OCI-LY3 (cell line): ENCODE measurements at regions not wholly inside any gene's neighbourhood (a gene's known extent, or its start where the extent isn't known, plus 50 kb on each side); places are given as distances from the start of the nearest gene placed in this dataset.
"Not testable (repeated sequence)": the region's sequence is repeated elsewhere in the genome, so short reads cannot be mapped to it uniquely, and the experiment has no call there.

Experiments used
- H2AFZ ChIP-seq: fragments of 200-600, 300-600 bp; shearing (Covaris generic); 2 replicates; pipeline ENCODE4 v1.6.0; 2014; ENCODE audit warnings: antibody characterized with exemption, low read depth, low read length
- H3K27ac ChIP-seq: fragments of 200-600, 300-600 bp; sonication (generic); 2 replicates; pipeline ENCODE4 v1.5.1; 2014; ENCODE audit warnings: mild to moderate bottlenecking, low read length, moderate library complexity, mixed read lengths
- H3K27me3 ChIP-seq: fragments of 200-600, 300-600 bp; sonication (generic); 2 replicates; pipeline ENCODE4 v1.6.1; 2014; ENCODE audit warnings: low read depth, low read length, mixed read lengths
- H3K36me3 ChIP-seq: fragments of 200-600, 300-600 bp; sonication (generic); replicated peaks from 2 replicates; pipeline ENCODE3; 2014; ENCODE audit warnings: low read depth, low read length, mixed read lengths
- H3K4me1 ChIP-seq: fragments of 300-600, 200-600 bp; sonication (generic); 2 replicates; pipeline ENCODE4 v1.6.1; 2014; ENCODE audit warnings: low read length, mixed read lengths
- H3K4me2 ChIP-seq: fragments of 200-600, 300-600 bp; sonication (generic); 2 replicates; pipeline ENCODE4 v1.6.1; 2014; ENCODE audit warnings: low read length, mixed read lengths
- H3K4me3 ChIP-seq: fragments of 300-600, 200-600 bp; sonication (generic); 2 replicates; pipeline ENCODE4 v1.5.1; 2014; ENCODE audit warnings: antibody characterized with exemption, mild to moderate bottlenecking, low read length, moderate library complexity
- H3K79me2 ChIP-seq: fragments of 300-600, 200-600 bp; shearing (Covaris generic); 2 replicates; pipeline ENCODE4 v1.6.1; 2014; ENCODE audit warnings: mild to moderate bottlenecking, low read length, mixed read lengths
- H3K9ac ChIP-seq: fragments of 300-600, 200-600 bp; shearing (Covaris generic); 2 replicates; pipeline ENCODE4 v1.6.0; 2014; ENCODE audit warnings: mild to moderate bottlenecking, low read length, moderate library complexity
- H3K9me3 ChIP-seq: fragments of 200-600, 300-600 bp; shearing (Covaris generic); 2 replicates; pipeline ENCODE4 v1.6.1; 2014; ENCODE audit warnings: low read length, mixed read lengths; ENCODE audit not compliant: insufficient read depth
- H4K20me1 ChIP-seq: fragments of 200-600, 300-600 bp; sonication (generic); 2 replicates; pipeline ENCODE4 v1.6.1; 2016; ENCODE audit warnings: low read length, mixed read lengths; ENCODE audit not compliant: insufficient read depth
- EZH2phosphoT487 ChIP-seq: fragments of 200-600 bp; shearing (Covaris generic); IDR thresholded peaks from 2 replicates; pipeline ENCODE4 v1.6.1; 2018; ENCODE audit warnings: antibody characterized with exemption, mixed run types, low read depth
- TF ChIP-seq, protein P1 (sequence below): fragments of 200-600, 300-600 bp; sonication (generic); IDR thresholded peaks from 2 replicates; pipeline ENCODE4 v1.5.1; 2014; ENCODE audit warnings: antibody characterized with exemption, low read length, low read depth

- no peaks in the 10 kb centered on the region for H3K36me3 ChIP-seq
These were observed 100.9 kb downstream of the FAM53A start for GRCh38 chr4:1583051-1583785.

DNA sequence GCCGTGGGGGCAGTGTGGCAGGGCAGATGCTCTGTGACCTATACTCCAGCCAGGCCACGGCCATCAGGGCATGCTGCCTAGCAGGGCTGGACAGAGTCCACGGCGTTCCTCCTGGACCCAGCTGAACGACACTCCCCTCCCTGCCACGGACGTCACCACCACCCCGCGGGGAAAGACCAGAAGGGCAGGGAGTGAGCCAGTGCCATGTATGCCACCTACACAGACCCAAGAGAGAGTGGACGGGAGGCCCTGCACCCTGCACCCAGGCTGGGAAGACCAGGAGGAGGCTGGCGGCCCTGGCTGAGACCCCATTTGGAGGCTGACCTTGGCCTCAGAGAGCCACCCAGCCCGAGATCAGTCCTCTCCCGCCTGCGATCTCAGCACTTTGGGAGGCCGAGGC lies 101.9 kb downstream of the FAM53A start:
- Histone ChIP-seq H3K27me3 (no peaks in the 10 kb centered on the region), H2AFZ (no peak overlapping the region), H3K36me3 (no peaks in the 10 kb centered on the region), H3K4me1 (no peaks in the 10 kb centered on the region), H3K9me3 (no peaks in the 10 kb centered on the region), H3K4me3 (no peak overlapping the region), H3K9ac (no peak overlapping the region), H4K20me1 (no peaks in the 10 kb centered on the region), H3K27ac (no peak overlapping the region), H3K79me2 (no peaks in the 10 kb centered on the region), H3K4me2 (no peak overlapping the region)
- TF ChIP-seq, protein P1, sequence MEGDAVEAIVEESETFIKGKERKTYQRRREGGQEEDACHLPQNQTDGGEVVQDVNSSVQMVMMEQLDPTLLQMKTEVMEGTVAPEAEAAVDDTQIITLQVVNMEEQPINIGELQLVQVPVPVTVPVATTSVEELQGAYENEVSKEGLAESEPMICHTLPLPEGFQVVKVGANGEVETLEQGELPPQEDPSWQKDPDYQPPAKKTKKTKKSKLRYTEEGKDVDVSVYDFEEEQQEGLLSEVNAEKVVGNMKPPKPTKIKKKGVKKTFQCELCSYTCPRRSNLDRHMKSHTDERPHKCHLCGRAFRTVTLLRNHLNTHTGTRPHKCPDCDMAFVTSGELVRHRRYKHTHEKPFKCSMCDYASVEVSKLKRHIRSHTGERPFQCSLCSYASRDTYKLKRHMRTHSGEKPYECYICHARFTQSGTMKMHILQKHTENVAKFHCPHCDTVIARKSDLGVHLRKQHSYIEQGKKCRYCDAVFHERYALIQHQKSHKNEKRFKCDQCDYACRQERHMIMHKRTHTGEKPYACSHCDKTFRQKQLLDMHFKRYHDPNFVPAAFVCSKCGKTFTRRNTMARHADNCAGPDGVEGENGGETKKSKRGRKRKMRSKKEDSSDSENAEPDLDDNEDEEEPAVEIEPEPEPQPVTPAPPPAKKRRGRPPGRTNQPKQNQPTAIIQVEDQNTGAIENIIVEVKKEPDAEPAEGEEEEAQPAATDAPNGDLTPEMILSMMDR: no peak
- no peak for TF ChIP-seq EZH2phosphoT487

More at GRCh38 chr4:1583051-1583785, 100.9 kb downstream of the FAM53A start:
- H3K4me1 ChIP-seq: no peaks in the 10 kb centered on the region
- no peak overlapping the region for H2AFZ ChIP-seq
- H3K9ac ChIP-seq: no peak overlapping the region
- H3K27me3 ChIP-seq: no peaks in the 10 kb centered on the region
- H3K79me2 ChIP-seq: no peaks in the 10 kb centered on the region
- H3K9me3 ChIP-seq: no peaks in the 10 kb centered on the region
- H3K27ac ChIP-seq: no peak overlapping the region
- H3K4me3 ChIP-seq: no peak overlapping the region
- no peak overlapping the region for H3K4me2 ChIP-seq
- no peak for TF ChIP-seq EZH2phosphoT487
- H4K20me1 ChIP-seq: no peaks in the 10 kb centered on the region

- H3K9me3 ChIP-seq, H3K79me2 ChIP-seq, H3K27ac ChIP-seq, H3K27me3 ChIP-seq, H3K4me2 ChIP-seq, H3K4me3 ChIP-seq, H2AFZ ChIP-seq, H3K4me1 ChIP-seq, H3K9ac ChIP-seq, H3K36me3 ChIP-seq, H4K20me1 ChIP-seq: not testable (repeated sequence)
These were observed 102.8 kb downstream of the FAM53A start for GRCh38 chr4:1581164-1581894.

DNA sequence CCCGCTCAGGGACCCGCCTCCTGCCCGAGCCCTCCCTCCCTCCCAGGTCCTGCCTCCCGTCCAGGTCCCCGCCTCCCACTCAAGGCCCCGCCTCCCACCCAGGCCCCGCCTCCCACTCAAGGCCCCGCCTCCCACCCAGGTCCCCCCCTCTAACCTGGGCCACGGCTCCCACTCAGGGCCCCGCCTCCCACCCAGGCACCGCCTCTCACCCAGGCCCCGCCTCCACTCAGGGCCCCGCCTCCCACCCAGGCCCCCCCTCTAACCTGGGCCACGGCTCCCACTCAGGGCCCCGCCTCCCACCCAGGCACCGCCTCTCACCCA lies 103.5 kb downstream of the FAM53A start:
- not testable (repeated sequence) for H3K27ac ChIP-seq, H3K4me3 ChIP-seq, H3K4me1 ChIP-seq, H3K4me2 ChIP-seq, H3K9me3 ChIP-seq, H3K79me2 ChIP-seq, H3K36me3 ChIP-seq, H3K9ac ChIP-seq, H4K20me1 ChIP-seq, H3K27me3 ChIP-seq, H2AFZ ChIP-seq

GRCh38 chr4:1579901-1580691 lies 104.0 kb downstream of the FAM53A start:
- H3K4me1 ChIP-seq: no peaks in the 10 kb centered on the region
- H3K27ac ChIP-seq: no peak overlapping the region
- no peak for TF ChIP-seq EZH2phosphoT487
- TF ChIP-seq, protein P1: no peak
- H3K79me2 ChIP-seq: no peaks in the 10 kb centered on the region
- no peak overlapping the region for H3K9ac ChIP-seq
- no peak overlapping the region for H2AFZ ChIP-seq
- H3K4me2 ChIP-seq: no peak overlapping the region
- no peaks in the 10 kb centered on the region for H4K20me1 ChIP-seq
- no peaks in the 10 kb centered on the region for H3K27me3 ChIP-seq
- no peaks in the 10 kb centered on the region for H3K9me3 ChIP-seq
- no peaks in the 10 kb centered on the region for H3K36me3 ChIP-seq
- H3K4me3 ChIP-seq: no peak overlapping the region
